SK-N-SH treated with all-trans-retinoic acid at 6 μM for 48 hours (cell line): ENCODE measurements at regions not wholly inside any gene's neighbourhood (a gene's known extent, or its start where the extent isn't known, plus 50 kb on each side); places are given as distances from the start of the nearest gene placed in this dataset.

ENCODE experiments used
- CREB5 ChIP-seq: fragments of 250-450 bp; sonication (Bioruptor Pico); IDR thresholded peaks from 2 replicates; pipeline ENCODE4 v1.5.1; 2020; ENCODE audit warnings: low read depth, mild to moderate bottlenecking, moderate library complexity
- CSDC2 ChIP-seq: fragments of 250-450 bp; sonication (Bioruptor Pico); IDR thresholded peaks from 2 replicates; pipeline ENCODE4 v1.5.0; 2020; ENCODE audit warnings: mild to moderate bottlenecking, moderate library complexity
- OSR1 ChIP-seq: fragments of 250-450 bp; sonication (Bioruptor Pico); IDR thresholded peaks from 2 replicates; pipeline ENCODE4 v1.8.0; 2022; ENCODE audit warnings: moderate library complexity, mild to moderate bottlenecking, inconsistent platforms
- RARB ChIP-seq: fragments of 250-450 bp; sonication (Bioruptor Pico); IDR thresholded peaks from 2 replicates; pipeline ENCODE4 v1.8.0; 2021; ENCODE audit warnings: mild to moderate bottlenecking, moderate library complexity
- SNAI2 ChIP-seq: fragments of 250-450 bp; sonication (Bioruptor Pico); IDR thresholded peaks from 2 replicates; pipeline ENCODE4 v1.5.0; 2020; ENCODE audit warnings: mild to moderate bottlenecking, moderate library complexity
- TCF4 ChIP-seq: fragments of 250-450 bp; sonication (Bioruptor Pico); IDR thresholded peaks from 2 replicates; pipeline ENCODE4 v1.8.0; 2021; ENCODE audit warnings: mild to moderate bottlenecking, moderate library complexity, borderline replicate concordance
- TSHZ2 ChIP-seq: fragments of 250-450 bp; sonication (Bioruptor Pico); IDR thresholded peaks from 2 replicates; pipeline ENCODE4 v1.5.0; 2020; ENCODE audit warnings: mild to moderate bottlenecking, moderate library complexity
- ZFP30 ChIP-seq: fragments of 450-650 bp; formaldehyde crosslinking; IDR thresholded peaks from 2 replicates; pipeline ENCODE4 v1.5.0; 2022; ENCODE audit warnings: mild to moderate bottlenecking, moderate library complexity
- ZNF565 ChIP-seq: fragments of 450-650 bp; formaldehyde crosslinking; conservative IDR thresholded peaks from 2 replicates; pipeline ENCODE4 v1.5.0; 2020; ENCODE audit warnings: low read depth, mild to moderate bottlenecking, moderate library complexity
- TF ChIP-seq, protein P1 (sequence below): fragments of 250-450 bp; sonication (Bioruptor Pico); IDR thresholded peaks from 2 replicates; pipeline ENCODE4 v1.8.0; 2020; ENCODE audit warnings: mild to moderate bottlenecking, moderate library complexity, borderline replicate concordance

GRCh38 chr11:97107604-97108003 is 717.8 kb downstream of the JRKL start:
- no peak for TF ChIP-seq ZNF565
- no peak for TF ChIP-seq SNAI2 (CRISPR knock-in tag)
- no peak for TF ChIP-seq RARB (CRISPR knock-in tag)
- TF ChIP-seq OSR1 (CRISPR knock-in tag): no peak
- no peak for TF ChIP-seq ZFP30 (CRISPR knock-in tag)
- TF ChIP-seq TSHZ2: no peak
- no peak for TF ChIP-seq CREB5 (CRISPR knock-in tag)
- TF ChIP-seq CSDC2: no peak
- TF ChIP-seq, protein P1, sequence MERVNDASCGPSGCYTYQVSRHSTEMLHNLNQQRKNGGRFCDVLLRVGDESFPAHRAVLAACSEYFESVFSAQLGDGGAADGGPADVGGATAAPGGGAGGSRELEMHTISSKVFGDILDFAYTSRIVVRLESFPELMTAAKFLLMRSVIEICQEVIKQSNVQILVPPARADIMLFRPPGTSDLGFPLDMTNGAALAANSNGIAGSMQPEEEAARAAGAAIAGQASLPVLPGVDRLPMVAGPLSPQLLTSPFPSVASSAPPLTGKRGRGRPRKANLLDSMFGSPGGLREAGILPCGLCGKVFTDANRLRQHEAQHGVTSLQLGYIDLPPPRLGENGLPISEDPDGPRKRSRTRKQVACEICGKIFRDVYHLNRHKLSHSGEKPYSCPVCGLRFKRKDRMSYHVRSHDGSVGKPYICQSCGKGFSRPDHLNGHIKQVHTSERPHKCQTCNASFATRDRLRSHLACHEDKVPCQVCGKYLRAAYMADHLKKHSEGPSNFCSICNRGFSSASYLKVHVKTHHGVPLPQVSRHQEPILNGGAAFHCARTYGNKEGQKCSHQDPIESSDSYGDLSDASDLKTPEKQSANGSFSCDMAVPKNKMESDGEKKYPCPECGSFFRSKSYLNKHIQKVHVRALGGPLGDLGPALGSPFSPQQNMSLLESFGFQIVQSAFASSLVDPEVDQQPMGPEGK (CRISPR knock-in tag): no peak
- TF ChIP-seq TCF4 (CRISPR knock-in tag): no peak
